CD4-positive, alpha-beta T cell treated with Interleukin-17A for 1 hour (primary cell): ENCODE measurements at regions not wholly inside any gene's neighbourhood (a gene's known extent, or its start where the extent isn't known, plus 50 kb on each side); places are given as distances from the start of the nearest gene placed in this dataset.
"Not testable (repeated sequence)": the region's sequence is repeated elsewhere in the genome, so short reads cannot be mapped to it uniquely, and the experiment has no call there.

ENCODE experiments used
- DNase-seq: peaks from one replicate; pipeline ENCODE4 v3.0.0-alpha.2; 2020

- DNase-seq, result no peak
These were observed 265.4 kb upstream of the ADGRL3 start for GRCh38 chr4:60934566-60935295.

- DNase-seq, result no peak
These were observed 261.9 kb upstream of the ADGRL3 start for GRCh38 chr4:60938181-60938580.

GRCh38 chr4:60938621-60939020, 261.5 kb upstream of the ADGRL3 start:
- DNase-seq, result no peak

- no peak for DNase-seq
These were observed 256.1 kb upstream of the ADGRL3 start for GRCh38 chr4:60944060-60944459.

GRCh38 chr4:60945641-60946040, 254.5 kb upstream of the ADGRL3 start:
- DNase-seq, result no peak

GRCh38 chr4:60948008-60948407, 252.1 kb upstream of the ADGRL3 start:
- no peak for DNase-seq

GRCh38 chr4:60952921-60953320, 247.2 kb upstream of the ADGRL3 start:
- no peak for DNase-seq

GRCh38 chr4:60953826-60954225, 246.3 kb upstream of the ADGRL3 start:
- no peak for DNase-seq

- DNase-seq, result no peak
These were observed 237.8 kb upstream of the ADGRL3 start for GRCh38 chr4:60962286-60962685.

GRCh38 chr4:60981534-60981933, 218.6 kb upstream of the ADGRL3 start:
- DNase-seq, result no peak

- DNase-seq, result no peak
These were observed 211.0 kb upstream of the ADGRL3 start for GRCh38 chr4:60989141-60989540.

GRCh38 chr4:60992037-60992436, 208.1 kb upstream of the ADGRL3 start:
- DNase-seq, result no peak

GRCh38 chr4:61003301-61003700, 196.8 kb upstream of the ADGRL3 start:
- no peak for DNase-seq

GRCh38 chr4:61004651-61005170, 195.4 kb upstream of the ADGRL3 start:
- DNase-seq, result no peak

GRCh38 chr4:61011051-61011450, 189.1 kb upstream of the ADGRL3 start:
- DNase-seq, result no peak

GRCh38 chr4:61011936-61012335, 188.2 kb upstream of the ADGRL3 start:
- DNase-seq, result not testable (repeated sequence)

- no peak for DNase-seq
These were observed 175.5 kb upstream of the ADGRL3 start for GRCh38 chr4:61024610-61025009.

- DNase-seq, result no peak
These were observed 172.2 kb upstream of the ADGRL3 start for GRCh38 chr4:61027939-61028338.

- no peak for DNase-seq
These were observed 163.9 kb upstream of the ADGRL3 start for GRCh38 chr4:61036071-61036684.

- no peak for DNase-seq
These were observed 158.6 kb upstream of the ADGRL3 start for GRCh38 chr4:61041527-61041926.

GRCh38 chr4:61044837-61045236, 155.3 kb upstream of the ADGRL3 start:
- no peak for DNase-seq

GRCh38 chr4:61049018-61049417, 151.1 kb upstream of the ADGRL3 start:
- no peak for DNase-seq

GRCh38 chr4:61067381-61067780, 132.7 kb upstream of the ADGRL3 start:
- DNase-seq, result no peak

- DNase-seq, result no peak
These were observed 132.1 kb upstream of the ADGRL3 start for GRCh38 chr4:61068060-61068459.

GRCh38 chr4:61068745-61069144, 131.4 kb upstream of the ADGRL3 start:
- DNase-seq, result no peak
